ENCODE measurements at regions not wholly inside any gene's neighbourhood (a gene's known extent, or its start where the extent isn't known, plus 50 kb on each side); places are given as distances from the start of the nearest gene placed in this dataset.

GRCh38 chr17:36879624-36880131 is 57.6 kb upstream of the LHX1 start:
- TF ChIP-seq FOXK1 (CRISPR knock-in tag; IDR thresholded peaks at IDR 0.05) (no peak), ZBTB21 (CRISPR knock-in tag; IDR thresholded peaks at IDR 0.05; ENCODE audit: borderline replicate concordance) (no peak), ZBTB43 (CRISPR knock-in tag; IDR thresholded peaks at IDR 0.05) (no peak), CREB1 (CRISPR knock-in tag; IDR thresholded peaks at IDR 0.05) (no peak), ZNF138 (CRISPR knock-in tag; conservative IDR thresholded peaks at IDR 0.05) (no peak), IRF2 (CRISPR knock-in tag; IDR thresholded peaks at IDR 0.05; ENCODE audit: borderline replicate concordance, low read depth) (no peak), JUN (CRISPR knock-in tag; IDR thresholded peaks at IDR 0.05) (no peak), SP1 (CRISPR knock-in tag; conservative IDR thresholded peaks at IDR 0.05) (no peak)
- TF ChIP-seq, protein P1, sequence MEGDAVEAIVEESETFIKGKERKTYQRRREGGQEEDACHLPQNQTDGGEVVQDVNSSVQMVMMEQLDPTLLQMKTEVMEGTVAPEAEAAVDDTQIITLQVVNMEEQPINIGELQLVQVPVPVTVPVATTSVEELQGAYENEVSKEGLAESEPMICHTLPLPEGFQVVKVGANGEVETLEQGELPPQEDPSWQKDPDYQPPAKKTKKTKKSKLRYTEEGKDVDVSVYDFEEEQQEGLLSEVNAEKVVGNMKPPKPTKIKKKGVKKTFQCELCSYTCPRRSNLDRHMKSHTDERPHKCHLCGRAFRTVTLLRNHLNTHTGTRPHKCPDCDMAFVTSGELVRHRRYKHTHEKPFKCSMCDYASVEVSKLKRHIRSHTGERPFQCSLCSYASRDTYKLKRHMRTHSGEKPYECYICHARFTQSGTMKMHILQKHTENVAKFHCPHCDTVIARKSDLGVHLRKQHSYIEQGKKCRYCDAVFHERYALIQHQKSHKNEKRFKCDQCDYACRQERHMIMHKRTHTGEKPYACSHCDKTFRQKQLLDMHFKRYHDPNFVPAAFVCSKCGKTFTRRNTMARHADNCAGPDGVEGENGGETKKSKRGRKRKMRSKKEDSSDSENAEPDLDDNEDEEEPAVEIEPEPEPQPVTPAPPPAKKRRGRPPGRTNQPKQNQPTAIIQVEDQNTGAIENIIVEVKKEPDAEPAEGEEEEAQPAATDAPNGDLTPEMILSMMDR (IDR thresholded peaks at IDR 0.05), result no peak
- TF ChIP-seq, protein P2, sequence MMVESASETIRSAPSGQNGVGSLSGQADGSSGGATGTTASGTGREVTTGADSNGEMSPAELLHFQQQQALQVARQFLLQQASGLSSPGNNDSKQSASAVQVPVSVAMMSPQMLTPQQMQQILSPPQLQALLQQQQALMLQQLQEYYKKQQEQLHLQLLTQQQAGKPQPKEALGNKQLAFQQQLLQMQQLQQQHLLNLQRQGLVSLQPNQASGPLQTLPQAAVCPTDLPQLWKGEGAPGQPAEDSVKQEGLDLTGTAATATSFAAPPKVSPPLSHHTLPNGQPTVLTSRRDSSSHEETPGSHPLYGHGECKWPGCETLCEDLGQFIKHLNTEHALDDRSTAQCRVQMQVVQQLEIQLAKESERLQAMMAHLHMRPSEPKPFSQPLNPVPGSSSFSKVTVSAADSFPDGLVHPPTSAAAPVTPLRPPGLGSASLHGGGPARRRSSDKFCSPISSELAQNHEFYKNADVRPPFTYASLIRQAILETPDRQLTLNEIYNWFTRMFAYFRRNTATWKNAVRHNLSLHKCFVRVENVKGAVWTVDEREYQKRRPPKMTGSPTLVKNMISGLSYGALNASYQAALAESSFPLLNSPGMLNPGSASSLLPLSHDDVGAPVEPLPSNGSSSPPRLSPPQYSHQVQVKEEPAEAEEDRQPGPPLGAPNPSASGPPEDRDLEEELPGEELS (CRISPR knock-in tag; IDR thresholded peaks at IDR 0.05), result no peak

Data from WTC11 (cell line).